Tibial nerve (tissue), 4 donors: ENCODE measurements at regions not wholly inside any gene's neighbourhood (a gene's known extent, or its start where the extent isn't known, plus 50 kb on each side); places are given as distances from the start of the nearest gene placed in this dataset.

Experiments
- DNase-seq, 2 donors: peaks; one replicate each; pipeline ENCODE4 v3.0.0-alpha.2; 2019; ENCODE audit warnings: low spot score in 2 of 2
- H3K27ac ChIP-seq, 4 donors: fragments of 200-600 bp; sonication (generic) in 3 of 4; one replicate each; pipeline ENCODE4 v1.5.1; 2017 to 2019; ENCODE audit warnings: mild to moderate bottlenecking in 1 of 4
- H3K27me3 ChIP-seq, 2 donors: fragments of 200-600 bp; sonication (generic) in 1 of 2; one replicate each; pipeline versions ENCODE4 v1.5.1 to v1.6.0; 2017 to 2019
- H3K36me3 ChIP-seq, 3 donors: fragments of 200-600 bp; sonication (generic); one replicate each; pipeline ENCODE4 v1.5.1; 2018 to 2019
- H3K4me1 ChIP-seq, 4 donors: fragments of 200-600 bp; sonication (generic) in 3 of 4; one replicate each; pipeline ENCODE4 v1.5.1; 2017 to 2019
- H3K4me3 ChIP-seq, 4 donors: fragments of 200-600 bp; sonication (generic) in 3 of 4; one replicate each; pipeline ENCODE4 v1.5.1; 2017 to 2019; ENCODE audit warnings: mild to moderate bottlenecking in 1 of 4, moderate library complexity in 1 of 4
- H3K9me3 ChIP-seq, 4 donors: fragments of 200-600 bp; sonication (generic) in 3 of 4; one replicate each; pipeline ENCODE4 v1.5.1; 2017 to 2019
- EP300 ChIP-seq, 2 donors: sonication (generic); formaldehyde crosslinking; IDR thresholded peaks; one replicate each; pipeline ENCODE4 v1.6.1; 2017; ENCODE audit warnings: antibody characterized with exemption in 2 of 2, mild to moderate bottlenecking in 1 of 2
- POLR2A ChIP-seq, 2 donors: fragments of 450-650 bp; IDR thresholded peaks; one replicate each; pipeline ENCODE4 v1.6.1; 2017; ENCODE audit warnings: antibody characterized with exemption in 2 of 2, mild to moderate bottlenecking in 2 of 2, moderate library complexity in 2 of 2
- WGBS, 2 donors: methylation state at CpG; one replicate each; pipeline ENCODE4 v1.1.5; 2018; 5-methylcytosine and 5-hydroxymethylcytosine counted together
- TF ChIP-seq, protein P1 (sequence below), 5 experiments: fragments of 200-600 bp in 3 of 5; fragments of 450-650 bp in 2 of 5; sonication (generic) in 3 of 5; IDR thresholded peaks; one replicate each; pipeline ENCODE4 v1.5.1; 2016 to 2019; ENCODE audit warnings: antibody characterized with exemption in 5 of 5, mild to moderate bottlenecking in 3 of 5, moderate library complexity in 2 of 5

DNA sequence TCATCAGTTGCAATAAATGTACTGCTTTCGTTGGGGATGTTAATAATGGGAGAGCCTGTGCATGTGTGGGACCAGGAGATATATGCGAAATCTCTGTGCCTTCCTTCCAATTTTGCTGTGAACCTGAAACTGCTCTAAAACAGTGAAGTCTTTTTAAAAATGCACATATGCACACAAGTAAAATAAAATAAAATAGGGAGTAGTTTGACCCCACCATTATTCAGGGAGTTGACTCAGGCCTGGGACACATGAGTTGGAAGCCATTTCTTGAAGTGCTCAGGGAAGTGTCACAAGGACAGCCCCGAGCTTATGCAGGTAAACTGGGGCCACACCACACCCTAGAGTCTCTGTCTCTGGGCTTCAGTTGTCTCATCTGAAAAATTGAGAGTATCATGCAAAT lies 183.1 kb upstream of the POU2AF2 start:
- 89 to 92% methylated on average over 3 of the region's 3 CpGs for WGBS, 2 donors

DNA sequence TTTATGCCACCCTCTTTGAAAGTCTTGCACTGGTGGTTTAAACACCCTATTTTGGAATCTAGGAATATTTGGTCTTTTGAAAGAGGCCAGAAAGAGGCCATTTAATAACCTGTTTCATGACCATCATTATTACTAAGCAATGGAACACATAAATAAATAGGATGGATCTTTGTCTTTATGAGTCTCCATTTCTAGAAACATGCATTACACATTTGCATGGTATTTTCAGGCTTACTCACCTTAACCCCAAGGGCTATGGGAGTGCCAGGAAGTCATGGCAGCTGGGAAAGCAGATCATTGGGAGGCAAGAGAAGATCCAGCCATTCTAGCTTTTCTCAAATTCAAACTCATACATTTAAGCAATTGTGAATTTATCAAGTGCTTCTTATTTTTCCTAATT lies 185.8 kb upstream of the POU2AF2 start:
- Histone ChIP-seq H3K4me3 (no peak overlapping the region), H3K4me1 (peaks cover 0 to 15% (median 4%) of the 10 kb centered on the region in 4 donors), H3K27ac (no peak overlapping the region), H3K9me3 (peaks cover 0 to 14% (median 0%) of the 10 kb centered on the region in 4 donors), H3K36me3 (no peaks in the 10 kb centered on the region), H3K27me3 (no peaks in the 10 kb centered on the region)
- DNase-seq = no peak
- TF ChIP-seq, protein P1, sequence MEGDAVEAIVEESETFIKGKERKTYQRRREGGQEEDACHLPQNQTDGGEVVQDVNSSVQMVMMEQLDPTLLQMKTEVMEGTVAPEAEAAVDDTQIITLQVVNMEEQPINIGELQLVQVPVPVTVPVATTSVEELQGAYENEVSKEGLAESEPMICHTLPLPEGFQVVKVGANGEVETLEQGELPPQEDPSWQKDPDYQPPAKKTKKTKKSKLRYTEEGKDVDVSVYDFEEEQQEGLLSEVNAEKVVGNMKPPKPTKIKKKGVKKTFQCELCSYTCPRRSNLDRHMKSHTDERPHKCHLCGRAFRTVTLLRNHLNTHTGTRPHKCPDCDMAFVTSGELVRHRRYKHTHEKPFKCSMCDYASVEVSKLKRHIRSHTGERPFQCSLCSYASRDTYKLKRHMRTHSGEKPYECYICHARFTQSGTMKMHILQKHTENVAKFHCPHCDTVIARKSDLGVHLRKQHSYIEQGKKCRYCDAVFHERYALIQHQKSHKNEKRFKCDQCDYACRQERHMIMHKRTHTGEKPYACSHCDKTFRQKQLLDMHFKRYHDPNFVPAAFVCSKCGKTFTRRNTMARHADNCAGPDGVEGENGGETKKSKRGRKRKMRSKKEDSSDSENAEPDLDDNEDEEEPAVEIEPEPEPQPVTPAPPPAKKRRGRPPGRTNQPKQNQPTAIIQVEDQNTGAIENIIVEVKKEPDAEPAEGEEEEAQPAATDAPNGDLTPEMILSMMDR (IDR thresholded peaks at IDR 0.05) = no peak
- TF ChIP-seq EP300 (IDR thresholded peaks at IDR 0.05) (no peak), POLR2A (IDR thresholded peaks at IDR 0.05) (no peak)

More for the DNA sequence above, 183.1 kb upstream of the POU2AF2 start:
- no peak overlapping the region for H3K27ac ChIP-seq
- no peaks in the 10 kb centered on the region for H3K27me3 ChIP-seq
- H3K9me3 ChIP-seq = peaks cover 0 to 7% (median under 1%) of the 10 kb centered on the region in 4 donors
- peaks cover 0 to 16% (median 4%) of the 10 kb centered on the region in 4 donors for H3K4me1 ChIP-seq
- DNase-seq = no peak
- no peak overlapping the region for H3K4me3 ChIP-seq
- TF ChIP-seq EP300 (IDR thresholded peaks at IDR 0.05) (no peak), POLR2A (IDR thresholded peaks at IDR 0.05) (no peak)
- TF ChIP-seq, protein P1 (IDR thresholded peaks at IDR 0.05) = no peak
- no peaks in the 10 kb centered on the region for H3K36me3 ChIP-seq

- H3K4me1 ChIP-seq = peaks cover 0 to 14% (median 0%) of the 10 kb centered on the region in 4 donors
- DNase-seq = no peak
- H3K4me3 ChIP-seq = no peak overlapping the region
- no peaks in the 10 kb centered on the region for H3K27me3 ChIP-seq
- H3K36me3 ChIP-seq = no peaks in the 10 kb centered on the region
- WGBS, 2 donors = 58 to 61% methylated on average over 4 of the region's 4 CpGs
- no peaks in the 10 kb centered on the region for H3K9me3 ChIP-seq
- H3K27ac ChIP-seq = no peak overlapping the region
- TF ChIP-seq EP300 (IDR thresholded peaks at IDR 0.05) (no peak), POLR2A (IDR thresholded peaks at IDR 0.05) (no peak)
- TF ChIP-seq, protein P1 (IDR thresholded peaks at IDR 0.05) = no peak
Measured at GRCh38 chr11:111049131-111049530, 196.4 kb upstream of the POU2AF2 start.

GRCh38 chr11:111047374-111047773 lies 198.2 kb upstream of the POU2AF2 start:
- Histone ChIP-seq H3K27ac (no peak overlapping the region), H3K36me3 (no peaks in the 10 kb centered on the region), H3K4me3 (no peak overlapping the region), H3K4me1 (peaks cover 0 to 14% (median 0%) of the 10 kb centered on the region in 4 donors), H3K9me3 (no peaks in the 10 kb centered on the region), H3K27me3 (no peaks in the 10 kb centered on the region)
- no peak for TF ChIP-seq EP300 (IDR thresholded peaks at IDR 0.05)
- TF ChIP-seq, protein P1 (IDR thresholded peaks at IDR 0.05) = no peak
- TF ChIP-seq POLR2A (IDR thresholded peaks at IDR 0.05) = no peak
- WGBS, 2 donors = 60 to 62% methylated on average over 7 of the region's 7 CpGs
- DNase-seq = no peak

GRCh38 chr11:111046291-111046690 lies 199.2 kb upstream of the POU2AF2 start:
- no peak for DNase-seq
- Histone ChIP-seq H3K27me3 (no peaks in the 10 kb centered on the region), H3K4me3 (no peak overlapping the region), H3K36me3 (no peaks in the 10 kb centered on the region), H3K27ac (no peak overlapping the region), H3K9me3 (no peaks in the 10 kb centered on the region), H3K4me1 (peaks cover 0 to 14% (median 0%) of the 10 kb centered on the region in 4 donors)
- WGBS, 2 donors = 48 to 55% methylated on average over 2 of the region's 2 CpGs
- TF ChIP-seq POLR2A (IDR thresholded peaks at IDR 0.05) (no peak), EP300 (IDR thresholded peaks at IDR 0.05) (no peak)
- TF ChIP-seq, protein P1 (IDR thresholded peaks at IDR 0.05) = no peak
